ENCODE measurements at regions not wholly inside any gene's neighbourhood (a gene's known extent, or its start where the extent isn't known, plus 50 kb on each side); places are given as distances from the start of the nearest gene placed in this dataset.

- TF ChIP-seq TAF1 (IDR thresholded peaks at IDR 0.05; ENCODE audit: low read depth) (no peak), REST (IDR thresholded peaks at IDR 0.05; ENCODE audit: borderline replicate concordance) (no peak), EZH2 (IDR thresholded peaks at IDR 0.05; ENCODE audit: borderline replicate concordance, insufficient read depth, low read length, poor library complexity, severe bottlenecking) (no peak), POLR2AphosphoS5 (IDR thresholded peaks at IDR 0.05) (no peak)
- Histone ChIP-seq H4K20me1 (ENCODE audit: insufficient read depth) (no peaks in the 10 kb centered on the region), H3K4me3 (ENCODE audit: low read length) (no peak overlapping the region), H3K4me2 (ENCODE audit: low read length) (no peak overlapping the region), H3F3A (ENCODE audit: insufficient read depth, low read length, poor library complexity, severe bottlenecking) (peaks cover 6% of the 10 kb centered on the region), H3K9me3 (ENCODE audit: low read length) (peaks cover 4% of the 10 kb centered on the region), H3K27ac (ENCODE audit: low read length) (no peak overlapping the region), H3K9me2 (ENCODE audit: insufficient read depth, low read length) (no peaks in the 10 kb centered on the region), H3K36me3 (ENCODE audit: insufficient read depth, low read length) (no peaks in the 10 kb centered on the region), H3K27me3 (ENCODE audit: insufficient read depth, low read depth, low read length) (no peaks in the 10 kb centered on the region), H3K79me2 (replicated peaks; ENCODE audit: insufficient read depth, low read length) (no peaks in the 10 kb centered on the region), H2AFZ (ENCODE audit: low read depth, low read length) (no peak overlapping the region), H3K9ac (ENCODE audit: low read length) (no peak overlapping the region)
These were observed 166.9 kb downstream of the CDCA7 start for GRCh38 chr2:173521450-173522192.

GRCh38 chr2:173523497-173523896, 168.8 kb downstream of the CDCA7 start:
- H3K36me3 ChIP-seq (ENCODE audit: insufficient read depth, low read length) = no peaks in the 10 kb centered on the region
- no peaks in the 10 kb centered on the region for H3K79me2 ChIP-seq (replicated peaks; ENCODE audit: insufficient read depth, low read length)
- H3F3A ChIP-seq (ENCODE audit: insufficient read depth, low read length, poor library complexity, severe bottlenecking) = peaks cover 6% of the 10 kb centered on the region
- no peak overlapping the region for H3K4me3 ChIP-seq (ENCODE audit: low read length)
- H4K20me1 ChIP-seq (ENCODE audit: insufficient read depth) = no peaks in the 10 kb centered on the region
- H3K27ac ChIP-seq (ENCODE audit: low read length) = no peak overlapping the region
- TF ChIP-seq EP300 (conservative IDR thresholded peaks at IDR 0.05; ENCODE audit: poor library complexity, severe bottlenecking) (no peak), EZH2 (IDR thresholded peaks at IDR 0.05; ENCODE audit: borderline replicate concordance, insufficient read depth, low read length, poor library complexity, severe bottlenecking) (no peak), TAF1 (IDR thresholded peaks at IDR 0.05; ENCODE audit: low read depth) (no peak), MXI1 (conservative IDR thresholded peaks at IDR 0.05; ENCODE audit: poor library complexity, severe bottlenecking) (no peak), RAD21 (conservative IDR thresholded peaks at IDR 0.05) (no peak), POLR2AphosphoS5 (IDR thresholded peaks at IDR 0.05) (no peak), SMC3 (conservative IDR thresholded peaks at IDR 0.05; ENCODE audit: poor library complexity) (no peak), REST (IDR thresholded peaks at IDR 0.05; ENCODE audit: borderline replicate concordance) (no peak), CTCF (IDR thresholded peaks at IDR 0.05; ENCODE audit: poor library complexity, severe bottlenecking) (no peak)
- H3K9ac ChIP-seq (ENCODE audit: low read length) = no peak overlapping the region
- H3K9me3 ChIP-seq (ENCODE audit: low read length) = no peaks in the 10 kb centered on the region
- H3K27me3 ChIP-seq (ENCODE audit: insufficient read depth, low read depth, low read length) = no peaks in the 10 kb centered on the region
- no peak overlapping the region for H2AFZ ChIP-seq (ENCODE audit: low read depth, low read length)
- no peaks in the 10 kb centered on the region for H3K9me2 ChIP-seq (ENCODE audit: insufficient read depth, low read length)
- no peak overlapping the region for H3K4me2 ChIP-seq (ENCODE audit: low read length)

Measured in neural cell (in vitro differentiated cells).